ENCODE measurements at regions not wholly inside any gene's neighbourhood (a gene's known extent, or its start where the extent isn't known, plus 50 kb on each side); places are given as distances from the start of the nearest gene placed in this dataset.

DNA sequence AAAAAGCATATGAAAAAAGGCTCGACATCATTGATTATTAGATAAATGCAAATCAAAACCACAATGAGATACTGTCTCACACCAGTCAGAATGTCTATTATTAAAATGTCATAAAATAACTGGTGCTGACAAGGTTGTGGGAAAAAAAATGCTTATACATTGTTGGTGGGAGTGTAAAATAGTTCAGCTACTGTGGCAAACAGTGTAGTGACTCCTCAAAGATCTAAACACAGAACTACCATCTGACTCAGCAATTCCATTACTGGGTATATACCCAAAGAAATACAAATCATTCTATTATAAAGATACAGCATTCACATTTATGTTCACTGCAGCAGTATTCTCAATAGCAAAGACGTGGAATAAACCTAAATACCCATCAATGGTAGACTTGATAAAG lies 412.1 kb downstream of the CENPC start:
- Histone ChIP-seq H3K27me3 (ENCODE audit: insufficient read depth in 3 of 3, low read length in 2 of 3) (no peaks in the 10 kb centered on the region), H3K36me3 (ENCODE audit: insufficient read depth in 1 of 2, low read depth in 1 of 2) (no peaks in the 10 kb centered on the region), H3K9me3 (no peaks in the 10 kb centered on the region), H3K4me1 (no peaks in the 10 kb centered on the region), H3K4me3 (no peak overlapping the region), H3K27ac (no peak overlapping the region)
- intact Hi-C loops (cut with DNase I), result no loop called here
- 84 to 88% (median 87%) methylated on average over 2 of the region's 2 CpGs for WGBS, 3 donors
- no peak for TF ChIP-seq CTCF (IDR thresholded peaks at IDR 0.05)
- ATAC-seq (no peak), DNase-seq (no peak)

GRCh38 chr4:67131224-67131623 lies 414.1 kb downstream of the CENPC start:
- H3K4me1 ChIP-seq, result no peaks in the 10 kb centered on the region
- H3K27me3 ChIP-seq (ENCODE audit: insufficient read depth in 3 of 3, low read length in 2 of 3), result no peaks in the 10 kb centered on the region
- H3K36me3 ChIP-seq (ENCODE audit: insufficient read depth in 1 of 2, low read depth in 1 of 2), result no peaks in the 10 kb centered on the region
- no peak for ATAC-seq
- no peak overlapping the region for H3K4me3 ChIP-seq
- no peaks in the 10 kb centered on the region for H3K9me3 ChIP-seq
- TF ChIP-seq CTCF (IDR thresholded peaks at IDR 0.05), result no peak
- intact Hi-C loops (cut with DNase I), result no loop called here
- no peak for DNase-seq
- no peak overlapping the region for H3K27ac ChIP-seq

DNA sequence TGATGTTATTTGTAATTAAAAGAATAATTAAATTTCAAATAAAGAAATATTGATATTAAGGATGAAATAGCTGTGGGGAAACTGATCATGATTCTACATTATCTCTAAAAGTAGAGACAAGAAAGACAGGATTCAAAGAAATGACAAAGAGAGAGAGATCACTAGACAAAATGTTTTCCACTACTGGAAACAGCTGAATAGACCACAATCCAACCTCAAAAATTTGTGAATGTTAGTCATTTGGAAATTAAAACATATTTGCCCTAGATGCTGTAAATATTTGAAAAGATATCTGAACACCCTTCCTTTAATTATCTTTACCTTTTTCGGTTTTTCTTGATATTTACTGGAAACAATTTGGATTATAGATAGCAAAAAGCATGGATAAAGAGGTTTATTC lies 414.9 kb downstream of the CENPC start:
- H3K27ac ChIP-seq, result no peak overlapping the region
- H3K4me1 ChIP-seq, result no peaks in the 10 kb centered on the region
- H3K36me3 ChIP-seq (ENCODE audit: insufficient read depth in 1 of 2, low read depth in 1 of 2), result no peaks in the 10 kb centered on the region
- intact Hi-C loops (cut with DNase I), result no loop called here
- no peak for ATAC-seq
- no peak for TF ChIP-seq CTCF (IDR thresholded peaks at IDR 0.05)
- H3K9me3 ChIP-seq, result no peaks in the 10 kb centered on the region
- no peaks in the 10 kb centered on the region for H3K27me3 ChIP-seq (ENCODE audit: insufficient read depth in 3 of 3, low read length in 2 of 3)
- no peak overlapping the region for H3K4me3 ChIP-seq
- 70 to 75% (median 74%) methylated on average over 1 of the region's 1 CpG for WGBS, 3 donors
- DNase-seq, result no peak

GRCh38 chr4:67126570-67126969 lies 418.7 kb downstream of the CENPC start:
- no peak for TF ChIP-seq CTCF (IDR thresholded peaks at IDR 0.05)
- H3K4me1 ChIP-seq, result no peaks in the 10 kb centered on the region
- H3K36me3 ChIP-seq (ENCODE audit: insufficient read depth in 1 of 2, low read depth in 1 of 2), result no peaks in the 10 kb centered on the region
- no peaks in the 10 kb centered on the region for H3K27me3 ChIP-seq (ENCODE audit: insufficient read depth in 3 of 3, low read length in 2 of 3)
- intact Hi-C loops (cut with DNase I), result no loop called here
- H3K27ac ChIP-seq, result no peak overlapping the region
- no peak overlapping the region for H3K4me3 ChIP-seq
- H3K9me3 ChIP-seq, result no peaks in the 10 kb centered on the region
- ATAC-seq (no peak), DNase-seq (no peak)
- 64 to 74% (median 72%) methylated on average over 4 of the region's 4 CpGs for WGBS, 3 donors

- WGBS, 3 donors, result 61 to 85% (median 67%) methylated on average over 5 of the region's 5 CpGs
- no peak overlapping the region for H3K4me3 ChIP-seq
- H3K4me1 ChIP-seq, result no peaks in the 10 kb centered on the region
- H3K9me3 ChIP-seq, result no peaks in the 10 kb centered on the region
- no peak for TF ChIP-seq CTCF (IDR thresholded peaks at IDR 0.05)
- DNase-seq (no peak), ATAC-seq (no peak)
- H3K27ac ChIP-seq, result no peak overlapping the region
- no peaks in the 10 kb centered on the region for H3K36me3 ChIP-seq (ENCODE audit: insufficient read depth in 1 of 2, low read depth in 1 of 2)
- intact Hi-C loops (cut with DNase I), result no loop called here
- no peaks in the 10 kb centered on the region for H3K27me3 ChIP-seq (ENCODE audit: insufficient read depth in 3 of 3, low read length in 2 of 3)
Observed at GRCh38 chr4:67125636-67126514, 419.4 kb downstream of the CENPC start.
